NCI-H526 (cell line): ENCODE measurements at regions not wholly inside any gene's neighbourhood (a gene's known extent, or its start where the extent isn't known, plus 50 kb on each side); places are given as distances from the start of the nearest gene placed in this dataset.
"Not testable (repeated sequence)": the region's sequence is repeated elsewhere in the genome, so short reads cannot be mapped to it uniquely, and the experiment has no call there.

Source experiments
- DNase-seq, 2 experiments: peaks; one replicate each; lab custom pipeline; 2025; lab: John Stamatoyannopoulos, UW

GRCh38 chr6:132045877-132046276 lies 94.7 kb upstream of the CCN2 start:
- no peak for DNase-seq

- DNase-seq = no peak
Observed at GRCh38 chr6:132043148-132043547, 92.0 kb upstream of the CCN2 start.

- no peak for DNase-seq
Observed at GRCh38 chr6:132041706-132042105, 90.5 kb upstream of the CCN2 start.

GRCh38 chr6:132028029-132028428 lies 76.9 kb upstream of the CCN2 start:
- DNase-seq = no peak

- DNase-seq = no peak
Observed at GRCh38 chr6:132025468-132025867, 74.3 kb upstream of the CCN2 start.

- DNase-seq = no peak
Observed at GRCh38 chr6:132023490-132023889, 72.3 kb upstream of the CCN2 start.

- no peak for DNase-seq
Observed at GRCh38 chr6:132021552-132022375, 70.6 kb upstream of the CCN2 start.

- DNase-seq = not testable (repeated sequence)
Observed at GRCh38 chr6:132020918-132021317, 69.7 kb upstream of the CCN2 start.

- no peak for DNase-seq
Observed at GRCh38 chr6:132020138-132020581, 69.0 kb upstream of the CCN2 start.

GRCh38 chr6:132019586-132019985 lies 68.4 kb upstream of the CCN2 start:
- no peak for DNase-seq

GRCh38 chr6:132017942-132018341 lies 66.8 kb upstream of the CCN2 start:
- no peak for DNase-seq

GRCh38 chr6:132016396-132016795 lies 65.2 kb upstream of the CCN2 start:
- no peak for DNase-seq

GRCh38 chr6:132011582-132011981 lies 60.4 kb upstream of the CCN2 start:
- no peak for DNase-seq

- DNase-seq = no peak
Observed at GRCh38 chr6:132009175-132009574, 58.0 kb upstream of the CCN2 start.

- DNase-seq = no peak
Observed at GRCh38 chr6:132007474-132008190, 56.5 kb upstream of the CCN2 start.

- DNase-seq = no peak
Observed at GRCh38 chr6:132005178-132005577, 54.0 kb upstream of the CCN2 start.

- no peak for DNase-seq
Observed at GRCh38 chr6:132004668-132005067, 53.5 kb upstream of the CCN2 start.

- no peak for DNase-seq
Observed at GRCh38 chr6:132003516-132004178, 52.5 kb upstream of the CCN2 start.
